KMS-11 (cell line): ENCODE measurements at regions not wholly inside any gene's neighbourhood (a gene's known extent, or its start where the extent isn't known, plus 50 kb on each side); places are given as distances from the start of the nearest gene placed in this dataset.
A peak's percentile ranks its signal among the peaks of the same experiment; 100 is the strongest.

ENCODE experiments used
- H2AFZ ChIP-seq: fragments of 200-600 bp; sonication (generic); 2 replicates; pipeline ENCODE4 v1.6.1; 2016; ENCODE audit warnings: antibody characterized with exemption, mixed run types, low read depth
- H3K27ac ChIP-seq: fragments of 200-600 bp; sonication (generic); 2 replicates; pipeline ENCODE4 v1.6.1; 2016; ENCODE audit warnings: mild to moderate bottlenecking, mixed run types
- H3K27me3 ChIP-seq: fragments of 200-600 bp; sonication (generic); 2 replicates; pipeline ENCODE4 v1.6.1; 2017; ENCODE audit warnings: mild to moderate bottlenecking, low read depth, mixed run types, moderate library complexity; ENCODE audit not compliant: insufficient read depth
- H3K36me3 ChIP-seq: fragments of 200-600 bp; sonication (generic); 2 replicates; pipeline ENCODE4 v1.6.1; 2017; ENCODE audit warnings: mild to moderate bottlenecking, mixed run types; ENCODE audit not compliant: insufficient read depth
- H3K4me1 ChIP-seq: fragments of 200-600 bp; sonication (generic); 2 replicates; pipeline ENCODE4 v1.6.1; 2016; ENCODE audit warnings: mild to moderate bottlenecking, low read depth, mixed run types; ENCODE audit not compliant: poor library complexity, severe bottlenecking
- H3K4me2 ChIP-seq: fragments of 200-600 bp; sonication (generic); 2 replicates; pipeline ENCODE4 v1.7.0; 2016; ENCODE audit warnings: mild to moderate bottlenecking, mixed run types
- H3K4me3 ChIP-seq: fragments of 200-600 bp; sonication (generic); IDR thresholded peaks from 2 replicates; pipeline ENCODE4 v1.6.1; 2017; ENCODE audit warnings: low read depth, low read length, mixed read lengths; ENCODE audit not compliant: insufficient read depth
- H3K79me2 ChIP-seq: fragments of 200-600 bp; sonication (generic); 2 replicates; pipeline ENCODE4 v1.6.1; 2016; ENCODE audit warnings: low read depth, mixed run types; ENCODE audit not compliant: insufficient read depth
- H3K9ac ChIP-seq: fragments of 200-600 bp; sonication (generic); 2 replicates; pipeline ENCODE4 v1.6.1; 2016; ENCODE audit warnings: mild to moderate bottlenecking, mixed run types
- H4K20me1 ChIP-seq: fragments of 200-600 bp; sonication (generic); 2 replicates; pipeline ENCODE4 v1.6.1; 2016; ENCODE audit warnings: mild to moderate bottlenecking, mixed run types; ENCODE audit not compliant: insufficient read depth
- CTCF ChIP-seq: fragments of 200-600 bp; sonication (generic); conservative IDR thresholded peaks from 2 replicates; pipeline ENCODE4 v1.6.1; 2017; ENCODE audit warnings: low read depth, mild to moderate bottlenecking, antibody characterized with exemption, low read length, moderate library complexity, mixed read lengths

- Histone ChIP-seq H3K79me2 (no peaks in the 10 kb centered on the region), H3K4me2 (no peak overlapping the region), H3K27ac (no peak overlapping the region), H3K9ac (no peak overlapping the region), H3K4me1 (no peaks in the 10 kb centered on the region), H3K36me3 (no peaks in the 10 kb centered on the region), H4K20me1 (no peaks in the 10 kb centered on the region), H3K4me3 (no peak overlapping the region), H3K27me3 (no peaks in the 10 kb centered on the region), H2AFZ (no peak overlapping the region)
- no peak for TF ChIP-seq CTCF
Measured at GRCh38 chr2:228321015-228321414, 139.5 kb upstream of the SPHKAP start.

GRCh38 chr2:228318218-228318617 is 136.7 kb upstream of the SPHKAP start:
- no peak overlapping the region for H3K27ac ChIP-seq
- H2AFZ ChIP-seq, result no peak overlapping the region
- no peak overlapping the region for H3K9ac ChIP-seq
- no peak overlapping the region for H3K4me2 ChIP-seq
- 0 out of 2 replicates have a peak, but pooled peaks have one; percentile 23 for TF ChIP-seq CTCF
- H3K79me2 ChIP-seq, result no peaks in the 10 kb centered on the region
- no peaks in the 10 kb centered on the region for H4K20me1 ChIP-seq
- no peaks in the 10 kb centered on the region for H3K4me1 ChIP-seq
- no peak overlapping the region for H3K4me3 ChIP-seq
- no peaks in the 10 kb centered on the region for H3K27me3 ChIP-seq
- no peaks in the 10 kb centered on the region for H3K36me3 ChIP-seq

GRCh38 chr2:228312172-228312571 is 130.7 kb upstream of the SPHKAP start:
- Histone ChIP-seq H3K9ac (no peak overlapping the region), H3K36me3 (no peaks in the 10 kb centered on the region), H3K4me2 (no peak overlapping the region), H3K27ac (no peak overlapping the region), H3K79me2 (no peaks in the 10 kb centered on the region), H4K20me1 (no peaks in the 10 kb centered on the region), H3K27me3 (no peaks in the 10 kb centered on the region), H3K4me3 (no peak overlapping the region), H2AFZ (no peak overlapping the region), H3K4me1 (no peaks in the 10 kb centered on the region)
- TF ChIP-seq CTCF, result no peak

GRCh38 chr2:228303960-228304359 is 122.5 kb upstream of the SPHKAP start:
- H3K79me2 ChIP-seq, result no peaks in the 10 kb centered on the region
- no peak overlapping the region for H3K4me2 ChIP-seq
- no peaks in the 10 kb centered on the region for H4K20me1 ChIP-seq
- H3K4me3 ChIP-seq, result no peak overlapping the region
- no peaks in the 10 kb centered on the region for H3K4me1 ChIP-seq
- H2AFZ ChIP-seq, result no peak overlapping the region
- TF ChIP-seq CTCF, result no peak
- no peaks in the 10 kb centered on the region for H3K36me3 ChIP-seq
- H3K27me3 ChIP-seq, result no peaks in the 10 kb centered on the region
- no peak overlapping the region for H3K27ac ChIP-seq
- H3K9ac ChIP-seq, result no peak overlapping the region
